HFF-Myc (cell line): ENCODE measurements at regions not wholly inside any gene's neighbourhood (a gene's known extent, or its start where the extent isn't known, plus 50 kb on each side); places are given as distances from the start of the nearest gene placed in this dataset.

Source experiments
- DNase-seq: peaks from one replicate; pipeline ENCODE4 v3.0.0-alpha.2; 2011; ENCODE audit warnings: low read depth; ENCODE audit errors: extremely low read depth
- H3K4me3 ChIP-seq: replicated peaks from 2 replicates; pipeline ENCODE4 v1.5.1; 2011; ENCODE audit warnings: low read depth, mild to moderate bottlenecking, control low read depth, low read length
- CTCF ChIP-seq: IDR thresholded peaks from 2 replicates; pipeline ENCODE4 v1.5.1; 2012; ENCODE audit warnings: mild to moderate bottlenecking, low read depth, low read length, control low read depth; ENCODE audit errors: missing control alignments

- no peak for DNase-seq
- H3K4me3 ChIP-seq, result no peak overlapping the region
- TF ChIP-seq CTCF, result no peak
Observed at GRCh38 chr5:98517560-98518366, 255.7 kb upstream of the RGMB start.

- TF ChIP-seq CTCF, result no peak
- no peak overlapping the region for H3K4me3 ChIP-seq
- DNase-seq, result no peak
Observed at GRCh38 chr5:98518754-98519153, 254.7 kb upstream of the RGMB start.

- no peak overlapping the region for H3K4me3 ChIP-seq
- no peak for TF ChIP-seq CTCF
- peak; percentile 85 for DNase-seq
Observed at GRCh38 chr5:98519571-98519970, 253.9 kb upstream of the RGMB start.

GRCh38 chr5:98521821-98522220, 251.6 kb upstream of the RGMB start:
- no peak overlapping the region for H3K4me3 ChIP-seq

GRCh38 chr5:98524773-98525172, 248.7 kb upstream of the RGMB start:
- DNase-seq, result no peak
- TF ChIP-seq CTCF, result no peak
- H3K4me3 ChIP-seq, result no peak overlapping the region

More at GRCh38 chr5:98521821-98522220, 251.6 kb upstream of the RGMB start:
- DNase-seq, result no peak
- TF ChIP-seq CTCF, result no peak

- no peak for TF ChIP-seq CTCF
- no peak overlapping the region for H3K4me3 ChIP-seq
- no peak for DNase-seq
Observed at GRCh38 chr5:98527846-98528245, 245.6 kb upstream of the RGMB start.

GRCh38 chr5:98529321-98529720, 244.1 kb upstream of the RGMB start:
- TF ChIP-seq CTCF, result no peak
- no peak overlapping the region for H3K4me3 ChIP-seq
- DNase-seq, result no peak
